ENCODE measurements at regions not wholly inside any gene's neighbourhood (a gene's known extent, or its start where the extent isn't known, plus 50 kb on each side); places are given as distances from the start of the nearest gene placed in this dataset.

GRCh38 chr21:15625363-15625762 is 104.4 kb upstream of the USP25 start:
- TF ChIP-seq CTCF (conservative IDR thresholded peaks at IDR 0.05; ENCODE audit: low read depth in 2 of 2) (no peak), EZH2phosphoT487 (IDR thresholded peaks at IDR 0.05; ENCODE audit: unreplicated experiment) (no peak), ZNF114 (CRISPR knock-in tag; IDR thresholded peaks at IDR 0.05) (no peak), EZH2 (IDR thresholded peaks at IDR 0.05; ENCODE audit: low read depth, unreplicated experiment) (no peak), POLR2AphosphoS5 (IDR thresholded peaks at IDR 0.05; ENCODE audit: low read depth) (no peak), STAT1 (IDR thresholded peaks at IDR 0.05; ENCODE audit: unreplicated experiment) (no peak), REST (IDR thresholded peaks at IDR 0.05; ENCODE audit: unreplicated experiment) (no peak)

All from GM23338 (cell line).